ENCODE measurements at regions not wholly inside any gene's neighbourhood (a gene's known extent, or its start where the extent isn't known, plus 50 kb on each side); places are given as distances from the start of the nearest gene placed in this dataset.

GRCh38 chr10:43897765-43898419, 249.2 kb upstream of the ZNF32 start:
- no peaks in the 10 kb centered on the region for H3K27me3 ChIP-seq (ENCODE audit: low read depth, low read length)
- H3K36me3 ChIP-seq (ENCODE audit: control insufficient read depth in 1 of 2, insufficient read depth in 2 of 2, low read length in 2 of 2): no peaks in the 10 kb centered on the region
- peaks cover 0 to 6% of the 10 kb centered on the region in 2 donors for H3K4me1 ChIP-seq (ENCODE audit: control insufficient read depth in 1 of 2, insufficient read depth in 2 of 2, low read length in 2 of 2)
- no peak overlapping the region for H3K27ac ChIP-seq (ENCODE audit: low read length)
- no peak overlapping the region for H3K4me3 ChIP-seq (ENCODE audit: low read depth in 1 of 2, low read length in 2 of 2)
- no peaks in the 10 kb centered on the region for H3K9me3 ChIP-seq (ENCODE audit: control insufficient read depth in 1 of 2, low read length in 2 of 2)

- no peak overlapping the region for H3K4me3 ChIP-seq (ENCODE audit: low read depth in 1 of 2, low read length in 2 of 2)
- H3K27me3 ChIP-seq (ENCODE audit: low read depth, low read length): no peaks in the 10 kb centered on the region
- no peaks in the 10 kb centered on the region for H3K36me3 ChIP-seq (ENCODE audit: control insufficient read depth in 1 of 2, insufficient read depth in 2 of 2, low read length in 2 of 2)
- H3K4me1 ChIP-seq (ENCODE audit: control insufficient read depth in 1 of 2, insufficient read depth in 2 of 2, low read length in 2 of 2): no peaks in the 10 kb centered on the region
- no peak overlapping the region for H3K27ac ChIP-seq (ENCODE audit: low read length)
- no peaks in the 10 kb centered on the region for H3K9me3 ChIP-seq (ENCODE audit: control insufficient read depth in 1 of 2, low read length in 2 of 2)
Measured at GRCh38 chr10:43892062-43892770, 243.5 kb upstream of the ZNF32 start.

- H3K27ac ChIP-seq (ENCODE audit: low read length): no peak overlapping the region
- H3K4me3 ChIP-seq (ENCODE audit: low read depth in 1 of 2, low read length in 2 of 2): no peak overlapping the region
- no peaks in the 10 kb centered on the region for H3K27me3 ChIP-seq (ENCODE audit: low read depth, low read length)
- H3K36me3 ChIP-seq (ENCODE audit: control insufficient read depth in 1 of 2, insufficient read depth in 2 of 2, low read length in 2 of 2): no peaks in the 10 kb centered on the region
- no peaks in the 10 kb centered on the region for H3K4me1 ChIP-seq (ENCODE audit: control insufficient read depth in 1 of 2, insufficient read depth in 2 of 2, low read length in 2 of 2)
- H3K9me3 ChIP-seq (ENCODE audit: control insufficient read depth in 1 of 2, low read length in 2 of 2): no peaks in the 10 kb centered on the region
Measured at GRCh38 chr10:43891241-43891640, 242.6 kb upstream of the ZNF32 start.

- no peaks in the 10 kb centered on the region for H3K27me3 ChIP-seq (ENCODE audit: low read depth, low read length)
- no peaks in the 10 kb centered on the region for H3K4me1 ChIP-seq (ENCODE audit: control insufficient read depth in 1 of 2, insufficient read depth in 2 of 2, low read length in 2 of 2)
- no peak overlapping the region for H3K27ac ChIP-seq (ENCODE audit: low read length)
- no peak overlapping the region for H3K4me3 ChIP-seq (ENCODE audit: low read depth in 1 of 2, low read length in 2 of 2)
- no peaks in the 10 kb centered on the region for H3K36me3 ChIP-seq (ENCODE audit: control insufficient read depth in 1 of 2, insufficient read depth in 2 of 2, low read length in 2 of 2)
- H3K9me3 ChIP-seq (ENCODE audit: control insufficient read depth in 1 of 2, low read length in 2 of 2): no peaks in the 10 kb centered on the region
Measured at GRCh38 chr10:43890124-43890523, 241.4 kb upstream of the ZNF32 start.

- Histone ChIP-seq H3K4me3 (ENCODE audit: low read depth in 1 of 2, low read length in 2 of 2) (no peak overlapping the region), H3K4me1 (ENCODE audit: control insufficient read depth in 1 of 2, insufficient read depth in 2 of 2, low read length in 2 of 2) (no peaks in the 10 kb centered on the region), H3K36me3 (ENCODE audit: control insufficient read depth in 1 of 2, insufficient read depth in 2 of 2, low read length in 2 of 2) (no peaks in the 10 kb centered on the region), H3K27ac (ENCODE audit: low read length) (no peak overlapping the region), H3K9me3 (ENCODE audit: control insufficient read depth in 1 of 2, low read length in 2 of 2) (no peaks in the 10 kb centered on the region), H3K27me3 (ENCODE audit: low read depth, low read length) (no peaks in the 10 kb centered on the region)
Measured at GRCh38 chr10:43888586-43888985, 239.9 kb upstream of the ZNF32 start.

- H3K4me1 ChIP-seq (ENCODE audit: control insufficient read depth in 1 of 2, insufficient read depth in 2 of 2, low read length in 2 of 2): no peaks in the 10 kb centered on the region
- no peaks in the 10 kb centered on the region for H3K27me3 ChIP-seq (ENCODE audit: low read depth, low read length)
- H3K9me3 ChIP-seq (ENCODE audit: control insufficient read depth in 1 of 2, low read length in 2 of 2): no peaks in the 10 kb centered on the region
- H3K4me3 ChIP-seq (ENCODE audit: low read depth in 1 of 2, low read length in 2 of 2): no peak overlapping the region
- no peak overlapping the region for H3K27ac ChIP-seq (ENCODE audit: low read length)
- H3K36me3 ChIP-seq (ENCODE audit: control insufficient read depth in 1 of 2, insufficient read depth in 2 of 2, low read length in 2 of 2): no peaks in the 10 kb centered on the region
Measured at GRCh38 chr10:43885842-43886241, 237.2 kb upstream of the ZNF32 start.

GRCh38 chr10:43885252-43885651, 236.6 kb upstream of the ZNF32 start:
- Histone ChIP-seq H3K4me1 (ENCODE audit: control insufficient read depth in 1 of 2, insufficient read depth in 2 of 2, low read length in 2 of 2) (no peaks in the 10 kb centered on the region), H3K27ac (ENCODE audit: low read length) (no peak overlapping the region)

GRCh38 chr10:43884501-43885105, 235.9 kb upstream of the ZNF32 start:
- Histone ChIP-seq H3K27me3 (ENCODE audit: low read depth, low read length) (no peaks in the 10 kb centered on the region), H3K9me3 (ENCODE audit: control insufficient read depth in 1 of 2, low read length in 2 of 2) (no peaks in the 10 kb centered on the region), H3K4me1 (ENCODE audit: control insufficient read depth in 1 of 2, insufficient read depth in 2 of 2, low read length in 2 of 2) (no peaks in the 10 kb centered on the region), H3K27ac (ENCODE audit: low read length) (no peak overlapping the region), H3K4me3 (ENCODE audit: low read depth in 1 of 2, low read length in 2 of 2) (no peak overlapping the region), H3K36me3 (ENCODE audit: control insufficient read depth in 1 of 2, insufficient read depth in 2 of 2, low read length in 2 of 2) (no peaks in the 10 kb centered on the region)

More at GRCh38 chr10:43885252-43885651, 236.6 kb upstream of the ZNF32 start:
- Histone ChIP-seq H3K36me3 (ENCODE audit: control insufficient read depth in 1 of 2, insufficient read depth in 2 of 2, low read length in 2 of 2) (no peaks in the 10 kb centered on the region), H3K9me3 (ENCODE audit: control insufficient read depth in 1 of 2, low read length in 2 of 2) (no peaks in the 10 kb centered on the region), H3K4me3 (ENCODE audit: low read depth in 1 of 2, low read length in 2 of 2) (no peak overlapping the region), H3K27me3 (ENCODE audit: low read depth, low read length) (no peaks in the 10 kb centered on the region)

- Histone ChIP-seq H3K27me3 (ENCODE audit: low read depth, low read length) (no peaks in the 10 kb centered on the region), H3K4me3 (ENCODE audit: low read depth in 1 of 2, low read length in 2 of 2) (no peak overlapping the region), H3K36me3 (ENCODE audit: control insufficient read depth in 1 of 2, insufficient read depth in 2 of 2, low read length in 2 of 2) (no peaks in the 10 kb centered on the region), H3K9me3 (ENCODE audit: control insufficient read depth in 1 of 2, low read length in 2 of 2) (no peaks in the 10 kb centered on the region), H3K27ac (ENCODE audit: low read length) (no peak overlapping the region), H3K4me1 (ENCODE audit: control insufficient read depth in 1 of 2, insufficient read depth in 2 of 2, low read length in 2 of 2) (no peaks in the 10 kb centered on the region)
Measured at GRCh38 chr10:43882711-43883110, 234.0 kb upstream of the ZNF32 start.

- no peaks in the 10 kb centered on the region for H3K9me3 ChIP-seq (ENCODE audit: control insufficient read depth in 1 of 2, low read length in 2 of 2)
- H3K27ac ChIP-seq (ENCODE audit: low read length): no peak overlapping the region
- H3K36me3 ChIP-seq (ENCODE audit: control insufficient read depth in 1 of 2, insufficient read depth in 2 of 2, low read length in 2 of 2): no peaks in the 10 kb centered on the region
- no peak overlapping the region for H3K4me3 ChIP-seq (ENCODE audit: low read depth in 1 of 2, low read length in 2 of 2)
- no peaks in the 10 kb centered on the region for H3K27me3 ChIP-seq (ENCODE audit: low read depth, low read length)
- no peaks in the 10 kb centered on the region for H3K4me1 ChIP-seq (ENCODE audit: control insufficient read depth in 1 of 2, insufficient read depth in 2 of 2, low read length in 2 of 2)
Measured at GRCh38 chr10:43881657-43882056, 233.0 kb upstream of the ZNF32 start.

GRCh38 chr10:43880160-43880559, 231.5 kb upstream of the ZNF32 start:
- Histone ChIP-seq H3K36me3 (ENCODE audit: control insufficient read depth in 1 of 2, insufficient read depth in 2 of 2, low read length in 2 of 2) (no peaks in the 10 kb centered on the region), H3K4me3 (ENCODE audit: low read depth in 1 of 2, low read length in 2 of 2) (no peak overlapping the region), H3K27ac (ENCODE audit: low read length) (no peak overlapping the region), H3K27me3 (ENCODE audit: low read depth, low read length) (no peaks in the 10 kb centered on the region), H3K4me1 (ENCODE audit: control insufficient read depth in 1 of 2, insufficient read depth in 2 of 2, low read length in 2 of 2) (no peaks in the 10 kb centered on the region), H3K9me3 (ENCODE audit: control insufficient read depth in 1 of 2, low read length in 2 of 2) (no peaks in the 10 kb centered on the region)
